H54 (cell line): ENCODE measurements at regions not wholly inside any gene's neighbourhood (a gene's known extent, or its start where the extent isn't known, plus 50 kb on each side); places are given as distances from the start of the nearest gene placed in this dataset.
A peak's percentile ranks its signal among the peaks of the same experiment; 100 is the strongest.

Source experiments
- DNase-seq: peaks from one replicate; pipeline ENCODE4 v3.0.0; 2011; ENCODE audit warnings: low spot score, mixed read lengths; ENCODE audit not compliant: insufficient read length
- FAIRE-seq: peaks from 3 replicates; lab custom pipeline; 2011; peaks lifted over from hg19 to GRCh38; lab: Jason Lieb, UNC
- POLR2A ChIP-seq: IDR thresholded peaks from 2 replicates; pipeline ENCODE4 v1.6.1; 2011; ENCODE audit warnings: low read depth, mild to moderate bottlenecking, low read length

DNA sequence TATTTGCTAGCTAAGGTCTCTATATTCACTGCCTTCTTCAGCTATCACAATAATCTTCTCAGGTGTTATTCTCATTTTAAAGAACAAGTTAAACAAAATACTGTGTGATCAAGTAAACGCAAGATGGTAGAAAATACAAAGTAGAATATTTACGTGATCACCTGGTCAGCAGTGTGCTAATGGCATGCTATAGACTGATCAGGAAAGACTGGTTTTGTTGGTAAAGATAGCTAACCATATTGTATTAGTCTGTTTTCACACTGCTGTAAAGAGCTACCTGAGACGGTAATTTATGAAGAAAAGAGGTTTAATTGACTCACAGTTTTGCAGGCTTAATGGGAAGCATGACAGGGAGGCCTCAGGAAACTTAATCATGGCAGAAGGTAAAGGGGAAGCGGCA lies 50.4 kb downstream of the ZBTB38 start:
- no peak for TF ChIP-seq POLR2A
- FAIRE-seq (no peak), DNase-seq (no peak)

DNA sequence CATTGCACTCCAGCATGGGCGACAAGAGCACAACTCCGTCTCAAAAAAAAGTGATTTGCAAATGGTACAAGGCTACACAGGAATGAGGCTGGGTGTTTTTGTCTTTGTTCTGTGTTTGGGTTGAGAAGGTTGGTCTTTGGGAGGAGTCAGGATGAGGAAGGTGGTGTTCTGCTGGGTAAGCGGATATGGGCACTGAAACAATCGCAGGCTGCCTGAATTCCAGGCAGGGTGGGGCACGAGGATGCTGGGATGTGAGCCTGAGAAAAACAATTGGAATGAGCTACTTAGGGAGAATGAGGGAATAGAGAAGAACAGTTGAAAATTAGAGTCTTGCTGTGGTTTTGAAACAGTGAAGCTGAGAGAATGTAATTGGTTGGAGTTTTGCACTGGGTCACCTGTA lies 51.6 kb downstream of the ZBTB38 start:
- TF ChIP-seq POLR2A: no peak
- DNase-seq (no peak), FAIRE-seq (no peak)

DNA sequence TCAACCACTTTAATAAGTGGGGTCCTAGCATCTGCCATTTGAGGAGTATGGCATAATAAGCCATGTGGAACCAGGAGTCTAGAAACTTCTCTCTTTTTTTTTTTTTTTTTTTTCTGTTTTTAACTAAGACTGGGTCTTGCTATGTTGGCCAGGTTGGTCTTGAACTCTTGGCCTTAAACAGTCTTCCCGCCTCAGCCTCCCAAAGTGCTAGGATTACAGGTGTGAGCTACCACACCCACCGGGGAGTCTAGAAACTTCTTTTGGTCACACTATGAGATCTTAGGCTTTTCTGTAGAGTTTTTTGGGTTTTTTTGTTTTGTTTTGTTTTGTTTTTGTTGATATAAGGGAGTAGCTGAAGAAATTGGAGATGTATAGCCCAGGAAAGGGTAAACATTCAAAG lies 52.9 kb downstream of the ZBTB38 start:
- no peak for TF ChIP-seq POLR2A
- FAIRE-seq (no peak), DNase-seq (no peak)

DNA sequence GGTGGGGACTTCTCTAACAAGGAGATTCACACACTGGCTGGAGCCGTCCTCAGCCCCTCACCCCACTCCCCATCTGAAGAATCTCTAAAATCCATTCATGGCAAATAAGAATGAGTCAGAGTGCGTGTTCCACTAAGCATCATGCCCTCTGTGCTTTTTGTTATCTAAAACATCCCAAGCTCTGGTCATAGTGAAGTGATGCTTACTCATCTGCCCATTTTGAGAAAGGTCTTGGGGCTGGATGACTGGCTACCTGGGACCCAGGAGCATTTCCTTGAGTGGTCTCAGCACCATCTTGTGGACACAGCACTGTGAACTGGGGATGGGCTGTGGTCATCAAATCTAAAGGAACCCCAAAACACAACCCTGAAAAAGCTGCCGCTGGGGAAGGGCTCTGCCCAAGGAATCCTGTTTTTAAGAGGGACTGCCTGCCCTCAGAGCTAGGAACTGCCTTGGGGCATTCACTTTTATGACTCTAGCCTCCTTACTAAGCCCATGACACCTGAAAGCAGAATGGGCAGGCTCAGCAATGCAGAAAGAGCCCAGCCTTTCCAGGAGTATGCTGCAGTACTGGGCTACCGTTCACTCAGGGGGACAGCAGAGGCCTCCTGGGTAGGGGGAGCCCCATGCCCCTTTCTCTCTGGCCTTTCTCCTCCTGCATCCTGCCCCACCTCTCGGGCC lies 53.5 kb downstream of the ZBTB38 start:
- FAIRE-seq: peak; percentile 45
- no peak for TF ChIP-seq POLR2A
- DNase-seq: no peak

DNA sequence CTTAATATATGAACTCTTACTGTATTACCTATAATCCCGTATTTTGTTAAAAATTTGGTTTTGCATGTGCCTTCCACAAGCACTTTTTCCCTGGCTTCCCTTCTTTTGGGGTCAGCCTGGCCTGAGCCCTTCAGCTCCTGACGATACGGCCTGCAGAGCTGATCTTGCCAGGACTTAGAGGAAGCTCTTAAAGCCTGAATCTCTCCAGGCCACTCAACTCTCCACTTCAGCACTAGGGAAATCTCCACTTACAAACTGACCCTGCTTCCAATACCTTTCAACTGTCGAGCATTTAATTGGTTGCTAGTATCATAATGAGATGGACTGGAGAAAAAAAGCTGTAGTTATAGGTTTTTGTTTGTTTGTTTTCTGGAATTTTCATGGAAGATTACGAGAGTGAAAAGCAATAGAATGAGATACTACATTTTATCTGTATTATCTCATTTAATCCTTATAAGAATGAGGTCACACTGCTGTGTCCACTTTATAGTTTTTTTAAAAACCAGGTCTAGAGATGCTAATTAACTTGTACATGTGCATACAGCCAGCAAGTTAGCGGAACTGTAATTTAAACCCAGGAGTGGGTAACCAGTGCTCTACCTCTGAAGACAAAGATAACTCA lies 54.8 kb downstream of the ZBTB38 start:
- TF ChIP-seq POLR2A: no peak
- no peak for DNase-seq
- no peak for FAIRE-seq

DNA sequence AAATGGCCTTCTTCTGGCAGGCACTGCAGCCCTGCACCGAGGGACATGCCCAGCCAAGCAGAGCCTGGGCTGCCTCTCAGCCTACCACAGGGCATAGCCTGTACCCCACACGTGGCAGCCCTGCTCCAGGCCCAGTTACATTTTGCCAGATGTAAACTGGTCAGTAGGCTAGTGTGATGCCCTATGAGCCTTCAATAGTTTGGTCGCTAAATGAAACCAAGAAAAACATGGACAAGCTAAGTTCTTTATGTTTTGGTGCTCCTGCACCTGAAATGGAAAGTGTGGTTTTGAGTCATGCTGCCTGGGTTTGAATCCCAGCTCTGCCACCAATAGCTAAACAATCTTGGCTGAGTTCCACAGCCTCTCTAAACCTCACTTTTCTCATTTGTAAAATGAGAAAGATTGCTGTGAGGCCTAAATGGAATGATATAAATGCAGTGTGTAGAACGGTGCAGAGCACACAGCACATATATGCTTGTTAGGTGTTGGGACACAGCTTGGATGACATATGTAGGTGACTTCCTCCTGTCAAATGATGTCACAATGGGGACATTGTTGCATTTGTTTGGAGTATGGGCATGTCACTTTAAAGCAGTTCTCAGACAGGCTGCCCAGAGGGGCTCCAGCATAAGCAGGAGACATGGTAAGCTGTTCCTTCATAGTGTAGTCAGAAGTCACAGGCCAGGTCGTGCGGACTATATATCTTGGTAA lies 57.4 kb downstream of the ZBTB38 start:
- TF ChIP-seq POLR2A: no peak
- FAIRE-seq (no peak), DNase-seq (no peak)

DNA sequence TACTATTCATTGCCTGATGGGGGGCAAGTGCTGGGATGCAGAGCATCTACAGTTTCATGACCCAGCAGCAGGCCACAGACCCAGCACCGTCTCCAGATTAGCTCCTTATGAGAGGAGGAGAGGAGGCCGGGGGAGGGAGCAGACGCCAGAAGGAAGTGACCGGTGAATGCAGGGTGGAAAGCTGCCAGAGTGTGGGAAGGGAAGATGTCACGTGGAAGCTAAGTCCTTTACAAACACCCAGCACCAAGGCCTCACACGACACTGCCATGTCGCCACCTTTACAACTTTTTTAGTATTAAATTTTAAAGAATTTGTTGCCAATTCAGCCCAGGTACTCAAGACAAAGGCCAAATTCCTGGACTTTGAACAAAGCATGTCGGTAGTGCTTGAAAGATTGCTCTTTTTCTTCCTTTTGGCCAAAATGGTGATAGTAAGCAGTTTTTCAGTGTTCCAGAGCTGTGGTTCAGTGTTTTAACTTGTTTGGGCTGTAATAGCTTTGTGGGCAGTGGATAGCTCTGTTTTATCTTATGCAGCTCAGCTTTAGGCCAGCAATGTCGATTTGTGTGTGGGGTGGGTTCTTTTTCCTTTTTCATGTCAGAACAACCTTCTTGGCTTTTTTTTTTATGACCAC lies 58.2 kb downstream of the ZBTB38 start:
- FAIRE-seq: no peak
- DNase-seq: no peak

DNA sequence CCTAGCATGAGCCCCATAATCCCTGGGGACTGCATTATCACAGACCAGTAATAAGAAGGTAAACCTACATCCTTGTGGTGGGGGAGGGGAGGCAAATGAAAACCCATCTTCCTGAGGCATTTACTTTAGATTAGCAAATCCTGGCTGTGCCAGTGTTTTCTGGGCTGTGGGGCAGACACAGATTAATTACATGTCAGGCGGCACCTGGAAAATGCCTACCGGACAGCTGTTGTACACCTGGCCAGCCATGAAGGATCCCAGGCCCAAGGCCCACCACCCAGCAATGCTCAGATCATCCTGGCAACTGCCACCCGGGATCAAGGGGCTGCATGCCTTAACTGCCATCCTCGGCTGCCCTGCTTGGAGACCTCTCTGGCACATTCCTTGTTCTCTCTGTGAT lies 59.1 kb upstream of the RASA2 start:
- DNase-seq (no peak), FAIRE-seq (no peak)
- no peak for TF ChIP-seq POLR2A

More for the DNA sequence above, 58.2 kb downstream of the ZBTB38 start:
- no peak for TF ChIP-seq POLR2A

DNA sequence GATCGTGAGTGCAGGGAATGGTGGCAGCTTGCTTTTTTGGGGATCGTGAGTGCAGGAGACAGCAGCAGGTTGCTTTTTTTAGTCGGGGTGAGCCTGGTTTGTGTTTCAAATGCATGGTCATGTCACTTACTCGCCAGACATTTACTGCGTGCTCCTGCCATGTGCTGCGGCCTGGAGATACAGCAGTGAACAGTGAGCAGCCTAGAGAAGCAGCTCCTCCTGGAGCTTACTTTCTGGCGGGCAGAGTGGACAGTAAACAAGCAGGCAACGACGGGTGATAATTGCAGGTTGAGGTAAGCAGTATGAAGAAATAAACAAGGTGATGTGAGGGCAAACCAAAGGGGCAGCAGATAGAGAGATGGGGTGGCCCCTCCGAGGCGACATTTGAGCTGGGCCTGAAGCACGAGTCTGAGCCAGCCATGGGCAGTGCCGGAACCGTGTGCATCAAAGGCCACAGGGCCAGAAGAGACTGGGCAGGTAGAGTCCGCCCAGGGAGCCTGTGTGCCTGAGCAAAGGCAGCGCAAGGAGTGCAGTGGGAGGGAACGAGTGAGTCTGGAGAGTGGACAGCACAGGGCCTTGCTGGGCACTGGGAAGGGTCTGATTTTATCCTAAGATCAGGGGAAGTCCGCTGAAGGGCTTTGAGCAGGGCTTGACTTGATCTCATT lies 57.3 kb upstream of the RASA2 start:
- DNase-seq (no peak), FAIRE-seq (no peak)
- no peak for TF ChIP-seq POLR2A

DNA sequence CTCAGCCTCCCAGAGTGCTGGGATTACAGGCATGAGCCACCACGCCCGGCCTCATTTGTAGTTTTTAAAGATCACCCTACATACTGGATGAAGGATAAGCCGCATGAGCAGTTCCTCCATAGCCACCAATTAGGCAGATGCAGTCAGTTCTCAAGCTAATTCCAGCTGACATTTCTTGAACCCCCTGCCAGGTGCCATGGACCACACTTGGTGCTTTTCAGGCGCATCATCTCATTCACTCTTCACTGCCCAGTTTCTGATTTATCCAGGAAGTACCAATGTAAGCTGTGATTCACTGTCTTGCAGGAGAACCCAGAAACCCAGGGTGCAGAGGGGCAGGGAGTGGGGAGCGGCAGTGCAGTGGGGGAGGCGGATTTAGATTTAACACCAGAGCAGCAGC lies 56.5 kb upstream of the RASA2 start:
- no peak for TF ChIP-seq POLR2A
- FAIRE-seq (no peak), DNase-seq (no peak)

DNA sequence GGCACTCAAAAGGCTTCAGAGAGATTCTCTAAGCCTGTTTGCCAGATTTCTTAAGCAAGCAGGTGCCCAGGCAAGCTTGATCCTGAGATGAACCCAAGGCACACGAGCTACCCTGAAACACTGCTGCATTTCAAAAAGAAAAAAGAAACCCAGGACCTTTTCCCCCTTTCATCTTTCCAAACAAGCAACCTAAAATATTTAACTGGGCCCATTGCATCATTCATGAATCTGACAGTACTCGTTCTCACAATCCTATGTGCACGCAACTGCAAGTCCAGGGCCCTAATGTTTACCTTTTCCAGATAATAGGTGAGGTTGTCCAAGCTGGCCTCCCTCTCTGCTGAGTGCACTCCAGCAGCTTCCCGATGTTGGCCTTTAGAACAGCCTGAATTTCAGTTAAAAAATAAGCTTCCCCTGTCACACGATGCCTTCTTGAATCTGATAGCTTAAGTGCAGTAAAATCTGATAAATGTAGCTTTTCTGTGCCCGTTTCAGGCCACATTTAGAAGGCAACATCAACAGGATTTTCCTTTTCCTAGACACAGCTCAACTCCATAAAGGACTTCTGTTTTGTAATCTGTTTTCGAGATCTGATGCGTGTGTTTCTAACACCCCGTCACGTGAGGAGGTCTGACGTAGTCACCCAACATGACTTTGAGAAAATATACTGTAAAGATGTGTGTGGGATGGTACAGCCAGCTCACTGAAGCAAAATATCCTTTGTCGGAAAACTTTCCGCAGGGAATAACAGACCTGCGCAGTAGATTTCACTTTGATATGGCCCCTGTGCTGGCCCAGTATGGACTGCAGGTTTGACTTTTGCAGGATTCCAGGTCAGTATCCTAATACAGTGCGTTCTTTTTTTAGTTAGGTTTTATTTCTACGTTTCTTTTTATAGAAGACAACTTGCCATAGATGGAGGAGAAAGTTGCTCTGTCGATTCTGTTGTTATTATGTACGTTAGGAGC lies 55.1 kb upstream of the RASA2 start:
- DNase-seq: no peak
- FAIRE-seq: no peak
- no peak for TF ChIP-seq POLR2A

DNA sequence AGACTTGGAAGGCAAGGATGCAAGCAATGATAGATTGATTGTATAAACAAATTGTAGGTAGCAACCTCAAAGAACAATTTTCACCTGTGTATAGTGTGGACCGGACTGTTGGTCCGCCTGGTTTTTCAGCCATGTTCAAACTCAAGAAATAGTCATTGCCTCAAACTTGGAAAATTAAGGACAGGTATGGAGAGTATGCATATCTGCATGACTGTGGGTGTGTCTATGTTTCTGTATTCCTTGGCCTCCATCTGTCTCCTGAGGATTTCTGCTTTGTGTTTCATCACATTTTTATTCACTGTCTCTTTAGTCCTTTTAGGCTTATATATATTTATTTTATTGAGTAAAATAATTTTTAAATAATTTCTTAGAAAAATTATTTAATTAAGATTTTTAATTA lies 53.9 kb upstream of the RASA2 start:
- no peak for DNase-seq
- no peak for FAIRE-seq
- TF ChIP-seq POLR2A: no peak

DNA sequence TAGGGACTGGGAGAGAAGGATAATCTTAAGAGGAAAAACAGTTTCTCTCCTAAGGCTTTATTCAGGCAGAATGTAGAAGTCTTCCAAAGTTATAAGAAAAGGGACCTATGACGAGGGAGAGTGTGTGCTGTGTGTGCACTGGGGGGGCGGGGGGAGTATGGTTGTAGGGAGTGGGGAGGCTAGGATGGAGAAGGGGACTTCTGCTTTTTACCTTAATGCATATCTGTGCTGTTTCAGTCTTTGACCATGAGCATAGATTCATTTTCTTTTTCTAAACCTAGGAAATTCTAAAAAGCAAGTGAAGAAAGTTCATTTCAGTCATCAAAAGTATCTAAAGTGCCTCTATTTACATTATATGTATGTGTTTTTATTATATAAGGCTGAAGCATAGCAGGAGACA lies 52.6 kb upstream of the RASA2 start:
- TF ChIP-seq POLR2A: no peak
- no peak for FAIRE-seq
- DNase-seq: no peak
